CD4-positive, alpha-beta T cell treated with Interleukin-15 for 4 hours (primary cell): ENCODE measurements at regions not wholly inside any gene's neighbourhood (a gene's known extent, or its start where the extent isn't known, plus 50 kb on each side); places are given as distances from the start of the nearest gene placed in this dataset.

Source experiments
- DNase-seq: peaks from one replicate; pipeline ENCODE4 v3.0.0-alpha.2; 2020; ENCODE audit warnings: low spot score

- no peak for DNase-seq
Measured at GRCh38 chr11:115843685-115844084, 339.5 kb upstream of the CADM1 start.

DNA sequence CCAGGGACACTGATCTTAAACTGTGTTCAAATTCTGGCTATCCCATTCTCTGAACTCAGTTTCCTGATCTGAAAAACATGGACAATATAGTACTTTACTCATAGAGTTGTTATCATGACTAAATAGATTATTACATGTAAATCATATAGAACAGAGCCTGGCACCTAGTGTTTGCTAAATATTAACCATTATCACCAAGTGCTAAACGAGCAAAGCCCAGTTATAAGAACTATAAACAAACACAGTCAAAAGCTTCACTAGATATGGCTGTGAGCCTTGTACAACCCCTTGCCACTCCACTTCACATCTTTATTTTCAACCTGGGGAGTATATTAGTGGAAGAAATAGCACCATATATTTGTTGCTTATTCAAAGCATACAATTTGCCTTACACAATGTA is 338.9 kb upstream of the CADM1 start:
- DNase-seq: no peak

DNA sequence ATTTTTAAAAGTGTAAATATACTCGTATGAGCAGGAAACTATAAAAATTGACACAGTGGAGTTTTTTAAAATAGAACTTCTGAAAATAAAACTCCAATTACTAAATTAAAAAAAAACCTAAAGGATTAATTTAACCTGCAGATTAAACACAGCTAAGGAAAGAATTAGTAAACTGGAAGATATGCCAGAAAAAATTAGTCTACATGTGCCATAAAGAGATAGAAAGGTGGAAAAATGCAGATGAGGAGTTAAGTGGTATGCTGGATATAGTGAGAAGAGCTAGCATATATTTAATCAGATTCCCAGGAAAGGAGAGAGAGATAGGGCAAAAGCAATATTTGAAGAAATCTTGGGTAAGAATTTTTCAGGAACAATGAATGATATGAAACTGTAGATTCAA is 315.8 kb upstream of the CADM1 start:
- no peak for DNase-seq

- DNase-seq: no peak
Measured at GRCh38 chr11:115819014-115819413, 314.8 kb upstream of the CADM1 start.

- no peak for DNase-seq
Measured at GRCh38 chr11:115817844-115818468, 313.7 kb upstream of the CADM1 start.

DNA sequence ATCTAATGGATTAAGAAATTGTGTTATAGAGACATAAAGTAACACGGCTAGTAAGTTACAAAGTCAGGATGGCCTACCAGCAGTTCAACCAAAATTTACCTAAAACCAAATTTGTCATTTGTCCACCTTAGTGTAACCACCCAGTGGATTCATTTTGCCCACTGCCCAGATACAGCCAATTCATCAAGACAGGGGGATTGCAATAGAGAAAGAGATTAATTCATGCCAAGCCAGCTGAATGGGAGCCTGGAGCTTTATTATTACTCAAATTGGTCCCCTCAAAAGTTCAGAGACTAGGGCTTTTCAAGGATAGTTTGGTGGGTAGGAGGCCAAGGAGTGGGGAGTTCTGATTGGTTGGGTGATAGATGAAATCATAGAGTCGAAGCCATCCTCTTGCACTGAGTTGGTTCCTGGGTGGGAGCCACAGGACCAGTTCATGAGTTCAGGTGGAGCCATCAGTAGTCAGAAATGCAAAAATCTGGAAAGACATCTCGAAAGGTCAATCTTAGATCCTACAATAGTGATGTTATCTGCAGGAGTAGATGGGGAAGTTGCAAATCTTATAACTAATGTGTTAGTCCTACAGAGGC is 304.2 kb upstream of the CADM1 start:
- DNase-seq: no peak

- DNase-seq: no peak
Measured at GRCh38 chr11:115806056-115806455, 301.8 kb upstream of the CADM1 start.

GRCh38 chr11:115803073-115803740 is 299.0 kb upstream of the CADM1 start:
- DNase-seq: no peak

DNA sequence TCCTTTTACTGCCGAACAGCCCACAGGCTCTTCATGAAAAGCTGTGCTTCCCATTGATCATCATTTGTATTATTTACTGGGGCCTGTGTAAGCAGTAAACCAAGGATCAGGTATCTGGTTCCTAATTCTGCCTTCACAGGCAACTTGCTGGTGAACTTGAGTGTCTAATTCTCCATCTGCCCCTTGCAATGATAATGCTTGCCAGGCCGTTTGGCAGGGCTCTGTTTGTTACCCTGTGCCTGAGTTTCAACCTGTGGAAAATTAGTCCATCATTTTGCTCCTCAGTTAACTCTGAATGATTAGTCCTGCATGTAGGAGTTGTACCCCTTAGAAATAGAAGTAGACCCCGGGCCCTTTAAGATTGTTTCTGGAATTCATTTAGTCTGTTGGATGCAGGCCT is 298.4 kb upstream of the CADM1 start:
- DNase-seq: no peak

DNA sequence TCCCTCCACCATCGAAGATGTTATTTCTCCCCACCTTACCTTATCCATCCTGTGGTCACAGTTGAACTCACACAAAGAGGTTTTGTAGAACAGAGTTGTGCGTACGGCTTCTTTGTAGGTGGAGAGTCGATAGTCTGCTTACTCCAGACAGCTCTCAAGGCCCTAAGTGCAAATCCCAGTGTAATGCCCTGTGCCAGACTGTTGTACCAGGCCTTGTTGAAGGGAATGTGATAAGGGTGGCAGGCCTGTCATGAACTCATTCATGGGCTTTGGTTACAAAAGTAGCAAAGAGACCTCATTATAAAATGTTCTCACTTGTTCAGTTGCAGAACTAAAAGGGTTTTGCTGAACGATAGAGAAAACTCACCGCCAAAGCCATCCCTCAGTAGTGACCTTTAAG is 288.7 kb upstream of the CADM1 start:
- no peak for DNase-seq

DNA sequence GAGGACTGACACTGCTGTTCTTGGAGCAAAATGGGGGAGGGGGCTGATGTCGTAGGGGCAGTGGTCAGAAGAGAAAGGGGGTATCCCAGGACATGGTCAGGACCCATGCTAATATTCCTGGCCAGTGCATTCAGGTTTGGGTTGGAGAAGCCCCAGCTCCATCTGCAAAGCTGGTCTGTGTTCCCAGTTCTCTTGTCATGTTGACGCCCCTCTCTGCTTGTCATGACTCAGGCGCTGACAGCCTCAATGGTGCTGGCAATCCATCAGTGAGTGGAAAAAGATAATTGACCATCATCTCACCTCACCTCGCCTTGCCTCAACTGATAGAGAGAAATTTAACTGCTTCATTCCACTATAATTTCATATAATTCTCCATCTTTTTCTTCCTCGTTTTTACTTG is 283.1 kb upstream of the CADM1 start:
- no peak for DNase-seq

GRCh38 chr11:115784796-115785521 is 280.7 kb upstream of the CADM1 start:
- no peak for DNase-seq

- no peak for DNase-seq
Measured at GRCh38 chr11:115780646-115781362, 276.6 kb upstream of the CADM1 start.

DNA sequence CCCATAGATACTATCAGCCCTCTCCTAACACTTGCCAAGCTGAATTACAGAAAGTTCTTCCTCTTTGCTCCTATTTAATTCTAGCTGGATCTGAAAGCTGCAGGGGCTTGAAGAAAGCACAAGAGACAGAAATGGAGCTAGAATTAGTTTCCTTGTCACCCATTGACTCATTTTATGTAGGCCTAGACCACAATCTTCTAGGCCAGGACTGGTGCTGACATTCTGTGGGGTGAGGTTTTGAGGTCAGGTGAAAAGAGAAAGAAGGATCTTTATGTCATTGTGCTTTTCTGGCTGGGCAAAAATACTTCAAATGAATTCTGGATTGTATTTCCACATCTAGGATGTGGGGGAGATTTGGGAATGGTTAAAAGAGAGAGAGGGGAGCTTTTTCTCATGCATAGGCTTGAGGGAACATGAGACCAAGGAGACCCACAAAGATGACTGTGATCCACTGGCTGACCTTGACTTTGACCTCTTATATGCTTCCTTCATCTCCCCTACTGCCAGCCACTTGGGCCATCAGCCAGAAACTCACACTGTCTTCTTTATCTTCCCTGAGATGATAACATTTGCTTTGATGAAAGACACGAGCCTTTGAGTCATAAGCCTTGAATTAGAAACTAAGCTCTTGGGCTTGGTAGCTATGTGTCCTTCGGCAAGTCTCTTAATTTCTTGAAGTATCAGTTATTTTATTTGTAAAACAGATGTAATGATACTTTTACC is 274.9 kb upstream of the CADM1 start:
- DNase-seq: no peak

- no peak for DNase-seq
Measured at GRCh38 chr11:115776916-115777315, 272.7 kb upstream of the CADM1 start.

DNA sequence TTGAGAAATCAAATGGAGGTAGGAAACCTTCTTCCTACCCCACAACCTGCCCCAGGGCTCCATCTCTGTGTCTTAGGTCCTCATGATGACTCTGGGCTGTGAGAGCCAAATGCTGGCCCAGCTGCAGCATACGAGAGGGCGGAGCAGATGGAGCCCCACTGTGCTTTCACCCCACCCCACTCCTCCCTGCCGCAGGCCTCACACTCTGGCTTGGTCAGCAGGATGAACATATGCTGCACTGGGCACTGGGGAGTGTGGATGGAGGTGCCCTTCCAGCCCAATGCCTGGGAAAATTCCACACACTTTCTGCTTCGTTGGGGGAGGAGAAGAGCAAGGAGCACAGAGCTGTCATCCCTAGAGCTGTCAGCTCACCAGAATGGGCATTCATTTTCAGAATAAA is 271.6 kb upstream of the CADM1 start:
- DNase-seq: no peak

DNA sequence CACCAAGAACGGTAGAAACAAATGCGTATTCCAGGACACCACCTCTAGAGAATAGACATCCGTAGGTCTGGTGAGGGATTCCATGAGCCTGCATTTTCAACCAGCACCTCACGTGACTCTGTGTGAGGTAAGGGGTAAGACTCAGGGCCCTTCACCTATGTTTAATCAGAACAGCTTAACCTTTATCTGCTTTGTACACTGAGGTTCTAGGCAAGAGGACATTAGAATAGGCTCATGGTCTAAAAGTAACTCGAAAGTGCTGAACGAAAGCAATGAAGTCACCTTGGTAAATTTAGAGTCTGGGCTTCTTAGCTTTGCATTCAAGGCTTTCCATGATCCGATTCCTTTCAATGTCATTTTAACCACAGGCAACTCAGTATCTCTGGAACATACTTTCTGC is 270.5 kb upstream of the CADM1 start:
- DNase-seq: no peak

DNA sequence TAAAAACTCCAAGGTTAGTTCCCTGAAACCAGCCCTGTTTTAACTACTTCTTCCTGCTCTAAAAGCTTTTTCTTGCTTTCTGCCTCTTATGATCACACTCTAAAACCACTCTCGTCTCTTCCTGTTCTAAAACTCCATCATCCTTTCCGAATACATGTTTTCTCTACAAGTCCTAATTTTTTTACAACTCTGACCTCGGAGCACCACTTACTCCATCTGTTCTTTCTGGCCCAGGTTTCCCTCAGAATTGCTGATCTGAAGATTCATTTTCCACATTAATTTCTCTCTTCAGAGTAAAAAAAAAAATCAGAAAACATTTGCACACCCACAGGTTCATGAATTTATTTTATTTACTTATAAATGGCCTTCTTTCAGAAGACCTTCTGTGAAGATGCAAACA is 265.7 kb upstream of the CADM1 start:
- no peak for DNase-seq

DNA sequence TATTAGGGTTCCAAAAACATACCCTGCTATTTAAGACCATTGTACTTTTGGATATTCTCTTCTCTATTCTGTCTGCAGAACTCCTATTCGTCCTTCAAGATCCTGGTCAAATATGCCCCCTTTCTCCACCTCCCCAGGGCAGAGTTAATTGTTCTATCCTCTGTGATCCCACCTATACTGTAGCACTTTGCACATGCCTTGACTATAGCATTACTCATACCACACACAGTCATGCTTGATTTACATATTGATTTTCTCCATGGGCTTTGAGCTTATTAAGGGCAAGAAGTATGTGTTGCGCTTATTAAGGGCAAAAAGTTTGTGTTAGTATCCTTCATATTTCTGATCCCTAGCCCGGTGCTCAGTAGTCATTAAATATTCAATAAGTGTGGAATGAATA is 263.7 kb upstream of the CADM1 start:
- no peak for DNase-seq

DNA sequence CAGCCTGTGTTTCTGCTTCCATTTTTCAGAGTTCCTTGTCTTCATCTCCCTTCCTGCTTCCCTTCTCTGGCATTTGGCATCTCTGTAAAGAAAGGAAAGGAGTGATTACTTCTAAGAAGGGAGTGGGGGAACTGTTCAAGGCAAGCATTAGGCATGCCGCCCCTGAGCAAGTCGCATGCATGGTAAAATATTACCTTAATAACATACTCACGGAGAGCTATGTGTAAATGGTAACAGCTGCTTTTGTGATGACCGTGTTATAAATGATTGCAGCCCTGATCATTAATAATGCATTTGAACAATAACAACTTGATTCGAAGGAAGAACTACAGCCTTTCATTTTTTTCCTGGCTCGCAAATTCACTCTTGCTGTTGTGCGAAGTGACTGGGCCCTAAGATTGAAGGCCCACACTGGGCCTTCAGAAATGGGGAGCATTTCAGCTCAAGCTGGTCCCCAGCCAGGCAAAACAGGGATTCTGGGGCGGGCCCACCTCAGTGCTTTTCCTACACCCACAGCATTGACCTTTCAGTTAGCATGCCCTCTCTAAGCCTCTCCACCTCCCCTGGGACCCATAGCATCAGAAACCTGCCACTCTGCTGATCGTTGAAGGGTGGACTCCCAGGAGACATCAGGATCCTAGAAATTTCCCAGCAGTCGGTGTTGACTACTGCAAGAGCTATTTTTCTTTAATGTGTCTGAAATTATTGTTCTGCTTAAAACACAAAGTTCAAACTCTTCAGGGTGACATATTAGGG is 263.0 kb upstream of the CADM1 start:
- DNase-seq: no peak

- DNase-seq: no peak
Measured at GRCh38 chr11:115766561-115766960, 262.3 kb upstream of the CADM1 start.
